Body of pancreas (tissue), 4 donors: ENCODE measurements at regions not wholly inside any gene's neighbourhood (a gene's known extent, or its start where the extent isn't known, plus 50 kb on each side); places are given as distances from the start of the nearest gene placed in this dataset.

Experiments
- ATAC-seq: fragments of 150-250 bp; one replicate; pipeline ENCODE4 v1.9.1; 2016
- DNase-seq, 4 donors: peaks; one replicate each; pipeline ENCODE4 v3.0.0-alpha.2; 2019
- H3K27ac ChIP-seq, 4 donors: fragments of 200-600 bp; sonication (generic); 1 replicate in 3 of 4; 2 replicates in 1 of 4; pipeline versions ENCODE4 v1.5.1 to v1.6.1; 2016 to 2019; ENCODE audit warnings: mild to moderate bottlenecking in 1 of 4, mixed read lengths in 1 of 4, moderate library complexity in 1 of 4
- H3K27me3 ChIP-seq, 2 donors: fragments of 200-600 bp; sonication (generic); one replicate each; pipeline ENCODE4 v1.6.0; 2016; ENCODE audit warnings: mild to moderate bottlenecking in 1 of 2
- H3K36me3 ChIP-seq, 2 donors: fragments of 200-600 bp; sonication (generic); replicated peaks in 1 of 2; 2 replicates each; pipeline ENCODE4 v1.5.1; 2016; ENCODE audit warnings: low read depth in 2 of 2; ENCODE audit not compliant: insufficient read depth in 1 of 2
- H3K4me1 ChIP-seq: fragments of 200-600 bp; sonication (generic); one replicate; pipeline ENCODE4 v1.6.0; 2016
- H3K4me3 ChIP-seq, 2 donors: fragments of 200-600 bp; sonication (generic); 1 replicate in 1 of 2; 2 replicates in 1 of 2; pipeline ENCODE4 v1.5.1; 2016 to 2019
- H3K9me3 ChIP-seq, 3 donors: fragments of 200-600 bp; sonication (generic); 1 replicate in 2 of 3; 2 replicates in 1 of 3; pipeline ENCODE4 v1.5.1; 2016
- POLR2A ChIP-seq, 3 donors: fragments of 450-650 bp; IDR thresholded peaks; one replicate each; pipeline ENCODE4 v1.6.1; 2016; ENCODE audit warnings: antibody characterized with exemption in 3 of 3, mild to moderate bottlenecking in 2 of 3
- WGBS, 2 donors: methylation state at CpG; one replicate each; pipeline ENCODE4 v1.1.5; 2017; 5-methylcytosine and 5-hydroxymethylcytosine counted together
- intact Hi-C: fragments of 100-400 bp; cut with DNase I; formaldehyde crosslinking; loops from one replicate; pipeline ENCODE4 v1.15.1; 2023
- TF ChIP-seq, protein P1 (sequence below), 7 experiments: fragments of 450-650 bp in 4 of 7; fragments of 200-600 bp in 3 of 7; sonication (generic) in 3 of 7; IDR thresholded peaks; one replicate each; pipeline ENCODE4 v1.5.1; 2016 to 2019; ENCODE audit warnings: antibody characterized with exemption in 7 of 7

DNA sequence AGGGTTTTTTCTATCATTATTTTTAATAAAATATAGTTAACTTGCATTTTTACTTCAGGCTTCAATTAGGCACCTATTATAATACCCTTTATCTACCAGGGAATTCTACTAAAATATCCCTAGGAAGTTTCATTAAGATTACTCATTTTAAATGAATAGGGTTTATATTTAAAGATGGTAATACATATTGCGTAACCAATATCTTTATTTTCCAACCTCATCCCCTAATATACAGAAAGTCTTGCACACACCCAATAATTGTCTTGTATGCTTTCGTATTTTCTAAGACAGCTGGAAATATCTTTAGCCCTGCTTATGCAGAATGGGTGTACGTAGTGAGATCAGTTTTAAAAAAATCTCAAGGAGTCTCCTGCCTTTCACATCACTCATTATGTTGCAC, 1186.8 kb downstream of the TECRL start:
- Histone ChIP-seq H3K9me3 (peaks cover 0 to 7% (median 0%) of the 10 kb centered on the region in 3 donors), H3K4me3 (no peak overlapping the region), H3K4me1 (no peaks in the 10 kb centered on the region), H3K27me3 (no peaks in the 10 kb centered on the region), H3K27ac (no peak overlapping the region), H3K36me3 (no peaks in the 10 kb centered on the region)
- intact Hi-C loops = no loop called here
- DNase-seq (no peak), ATAC-seq (no peak)
- TF ChIP-seq POLR2A (IDR thresholded peaks at IDR 0.05) = no peak
- TF ChIP-seq, protein P1, sequence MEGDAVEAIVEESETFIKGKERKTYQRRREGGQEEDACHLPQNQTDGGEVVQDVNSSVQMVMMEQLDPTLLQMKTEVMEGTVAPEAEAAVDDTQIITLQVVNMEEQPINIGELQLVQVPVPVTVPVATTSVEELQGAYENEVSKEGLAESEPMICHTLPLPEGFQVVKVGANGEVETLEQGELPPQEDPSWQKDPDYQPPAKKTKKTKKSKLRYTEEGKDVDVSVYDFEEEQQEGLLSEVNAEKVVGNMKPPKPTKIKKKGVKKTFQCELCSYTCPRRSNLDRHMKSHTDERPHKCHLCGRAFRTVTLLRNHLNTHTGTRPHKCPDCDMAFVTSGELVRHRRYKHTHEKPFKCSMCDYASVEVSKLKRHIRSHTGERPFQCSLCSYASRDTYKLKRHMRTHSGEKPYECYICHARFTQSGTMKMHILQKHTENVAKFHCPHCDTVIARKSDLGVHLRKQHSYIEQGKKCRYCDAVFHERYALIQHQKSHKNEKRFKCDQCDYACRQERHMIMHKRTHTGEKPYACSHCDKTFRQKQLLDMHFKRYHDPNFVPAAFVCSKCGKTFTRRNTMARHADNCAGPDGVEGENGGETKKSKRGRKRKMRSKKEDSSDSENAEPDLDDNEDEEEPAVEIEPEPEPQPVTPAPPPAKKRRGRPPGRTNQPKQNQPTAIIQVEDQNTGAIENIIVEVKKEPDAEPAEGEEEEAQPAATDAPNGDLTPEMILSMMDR (IDR thresholded peaks at IDR 0.05) = no peak
- WGBS, 2 donors = 65 to 73% methylated on average over 3 of the region's 3 CpGs

DNA sequence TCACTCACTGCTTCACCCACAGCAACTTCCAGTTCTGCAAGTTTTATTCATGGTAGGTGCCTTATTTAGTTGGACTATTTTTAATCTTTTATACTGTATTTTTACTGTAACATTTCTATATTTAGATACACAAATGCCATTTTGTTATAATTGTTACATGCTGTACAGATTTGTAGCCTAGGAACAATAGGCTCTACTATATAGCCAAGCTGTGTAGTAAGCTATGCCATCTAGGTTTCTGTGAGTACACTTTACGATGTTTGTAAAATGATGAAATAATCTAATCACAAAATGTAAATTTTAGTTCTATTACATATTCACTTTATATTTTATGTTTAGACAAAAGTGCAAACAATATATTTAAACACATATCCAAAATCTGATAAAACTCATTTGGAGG, 1187.8 kb downstream of the TECRL start:
- no peak for DNase-seq
- no peak for ATAC-seq
- Histone ChIP-seq H3K9me3 (peaks cover 0 to 7% (median 0%) of the 10 kb centered on the region in 3 donors), H3K27ac (no peak overlapping the region), H3K4me1 (no peaks in the 10 kb centered on the region), H3K36me3 (no peaks in the 10 kb centered on the region), H3K27me3 (no peaks in the 10 kb centered on the region), H3K4me3 (no peak overlapping the region)
- 82 to 90% methylated on average over 1 of the region's 1 CpG for WGBS, 2 donors
- intact Hi-C loops = no loop called here
- TF ChIP-seq, protein P1 (IDR thresholded peaks at IDR 0.05) = no peak
- TF ChIP-seq POLR2A (IDR thresholded peaks at IDR 0.05) = no peak

DNA sequence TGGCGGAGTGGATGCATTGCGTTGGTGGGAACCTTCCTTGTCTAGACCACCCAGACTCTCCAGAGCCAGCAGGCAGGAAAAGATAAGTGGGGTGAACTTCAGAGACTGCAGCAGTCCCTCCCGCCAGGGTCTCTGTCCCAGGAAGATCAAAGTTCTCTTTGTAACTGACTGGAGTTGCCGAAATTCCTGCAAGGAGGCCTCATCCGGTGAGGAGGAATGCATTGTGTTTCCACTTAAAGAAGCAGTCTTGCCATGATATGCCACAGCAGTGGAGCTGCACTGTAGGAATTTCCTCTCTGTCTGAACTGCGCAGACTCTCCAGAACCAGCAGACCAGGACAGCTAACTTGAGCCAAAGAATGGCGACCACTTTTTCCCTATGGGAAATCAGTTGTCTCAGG, 1190.4 kb downstream of the TECRL start:
- H3K4me1 ChIP-seq = no peaks in the 10 kb centered on the region
- H3K36me3 ChIP-seq = no peaks in the 10 kb centered on the region
- 51 to 67% methylated on average over 7 of the region's 7 CpGs for WGBS, 2 donors
- no peaks in the 10 kb centered on the region for H3K27me3 ChIP-seq
- ATAC-seq (no peak), DNase-seq (no peak)
- H3K9me3 ChIP-seq = peaks cover 0 to 7% (median 0%) of the 10 kb centered on the region in 3 donors
- no peak overlapping the region for H3K4me3 ChIP-seq
- H3K27ac ChIP-seq = no peak overlapping the region
- intact Hi-C loops = no loop called here
- TF ChIP-seq POLR2A (IDR thresholded peaks at IDR 0.05) = no peak
- TF ChIP-seq, protein P1 (IDR thresholded peaks at IDR 0.05) = no peak

DNA sequence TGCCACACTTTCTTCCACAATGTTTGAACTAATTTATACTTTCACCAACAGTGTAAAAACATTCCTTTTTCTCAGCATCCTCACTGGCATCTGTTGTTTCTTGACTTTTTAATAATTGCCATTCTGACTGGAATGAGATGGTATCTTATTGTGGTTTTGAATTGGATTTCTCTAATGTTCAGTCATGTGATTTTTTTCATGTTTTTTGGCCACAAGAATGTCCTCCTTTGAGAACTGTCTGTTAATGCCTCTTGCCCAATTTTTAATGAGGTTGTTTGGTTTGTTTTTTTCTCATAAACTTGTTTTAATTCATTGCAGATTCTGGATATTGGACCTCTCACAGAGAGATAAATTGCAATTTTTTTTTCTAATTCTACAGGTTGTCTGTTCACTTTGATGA, 1195.2 kb downstream of the TECRL start:
- Histone ChIP-seq H3K9me3 (peaks cover 0 to 7% (median 0%) of the 10 kb centered on the region in 3 donors), H3K4me1 (no peaks in the 10 kb centered on the region), H3K27me3 (no peaks in the 10 kb centered on the region), H3K27ac (no peak overlapping the region), H3K36me3 (no peaks in the 10 kb centered on the region), H3K4me3 (no peak overlapping the region)
- intact Hi-C loops = no loop called here
- ATAC-seq = no peak
- TF ChIP-seq POLR2A (IDR thresholded peaks at IDR 0.05) = no peak
- TF ChIP-seq, protein P1 (IDR thresholded peaks at IDR 0.05) = no peak
- DNase-seq = no peak

DNA sequence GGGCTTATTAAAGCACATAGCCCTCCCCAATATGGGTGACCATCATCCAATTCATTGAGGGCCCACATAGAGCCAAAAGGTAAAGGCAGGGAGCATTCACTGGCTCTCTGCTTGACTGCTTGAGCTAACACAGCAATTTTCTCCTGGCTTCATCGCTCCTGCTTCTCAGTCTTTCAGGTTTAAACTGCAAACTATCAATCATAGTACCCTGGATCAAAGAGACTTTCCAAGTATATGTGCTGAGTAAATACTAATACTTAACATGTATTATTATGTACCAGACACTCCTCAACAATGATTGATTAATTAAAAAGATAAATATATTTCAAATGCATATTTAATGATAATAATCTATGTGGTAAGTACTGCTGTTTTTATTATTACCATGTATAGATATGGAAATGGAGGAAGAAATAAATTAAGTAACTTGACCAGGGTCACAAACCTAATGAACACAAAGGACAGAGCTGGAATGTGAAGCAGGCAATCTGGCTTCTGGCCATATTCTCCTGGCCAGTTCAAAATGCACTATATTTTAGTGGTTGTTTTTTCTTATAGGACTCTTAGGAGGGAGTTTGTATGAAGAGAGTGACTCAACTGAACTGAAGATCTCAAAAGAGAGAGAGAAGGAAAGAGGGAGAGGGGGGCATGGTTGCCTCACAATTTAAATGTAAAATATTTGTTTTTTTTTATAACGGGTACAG, 1197.3 kb downstream of the TECRL start:
- ATAC-seq (no peak), DNase-seq (no peak)
- no peak overlapping the region for H3K27ac ChIP-seq
- no peak overlapping the region for H3K4me3 ChIP-seq
- no peaks in the 10 kb centered on the region for H3K27me3 ChIP-seq
- 40 to 43% methylated on average over 2 of the region's 2 CpGs for WGBS, 2 donors
- H3K9me3 ChIP-seq = no peaks in the 10 kb centered on the region
- intact Hi-C loops = no loop called here
- H3K36me3 ChIP-seq = no peaks in the 10 kb centered on the region
- H3K4me1 ChIP-seq = no peaks in the 10 kb centered on the region
- TF ChIP-seq, protein P1 (IDR thresholded peaks at IDR 0.05) = no peak
- no peak for TF ChIP-seq POLR2A (IDR thresholded peaks at IDR 0.05)
